Activated naive CD4-positive, alpha-beta T cell treated with anti-CD3 and anti-CD28 coated beads for 36 hours (primary cell): ENCODE measurements at regions not wholly inside any gene's neighbourhood (a gene's known extent, or its start where the extent isn't known, plus 50 kb on each side); places are given as distances from the start of the nearest gene placed in this dataset.

Source experiments
- CTCF ChIA-PET: fragments of 350-600 bp; sonication (Branson Sonifier 250); formaldehyde crosslinking; loops from one replicate; lab custom pipeline; 2021; ENCODE audit warnings: antibody characterized with exemption; lab: Charles Lee
- DNase-seq: peaks from one replicate; pipeline ENCODE4 v3.0.0-alpha.2; 2020
- H3K27ac Mint-ChIP-seq: one replicate; pipeline ENCODE4 v1.8.0; 2021; ENCODE audit warnings: mild to moderate bottlenecking, mixed read lengths
- H3K27me3 Mint-ChIP-seq: one replicate; pipeline ENCODE4 v1.8.0; 2021; ENCODE audit warnings: low read depth, mixed read lengths
- H3K36me3 Mint-ChIP-seq: one replicate; pipeline ENCODE4 v1.8.0; 2021; ENCODE audit warnings: low read depth, mixed read lengths
- H3K4me1 Mint-ChIP-seq: one replicate; pipeline ENCODE4 v1.8.0; 2021; ENCODE audit warnings: low read depth, mixed read lengths
- H3K4me3 Mint-ChIP-seq: one replicate; pipeline ENCODE4 v1.8.0; 2021; ENCODE audit warnings: mild to moderate bottlenecking, moderate library complexity, mixed read lengths
- H3K9me3 Mint-ChIP-seq: one replicate; pipeline ENCODE4 v1.8.0; 2021; ENCODE audit warnings: mixed read lengths
- intact Hi-C: fragments of 100-400 bp; cut with micrococcal nuclease; formaldehyde crosslinking; loops from one replicate; pipeline ENCODE4 v1.15.1; 2023

DNA sequence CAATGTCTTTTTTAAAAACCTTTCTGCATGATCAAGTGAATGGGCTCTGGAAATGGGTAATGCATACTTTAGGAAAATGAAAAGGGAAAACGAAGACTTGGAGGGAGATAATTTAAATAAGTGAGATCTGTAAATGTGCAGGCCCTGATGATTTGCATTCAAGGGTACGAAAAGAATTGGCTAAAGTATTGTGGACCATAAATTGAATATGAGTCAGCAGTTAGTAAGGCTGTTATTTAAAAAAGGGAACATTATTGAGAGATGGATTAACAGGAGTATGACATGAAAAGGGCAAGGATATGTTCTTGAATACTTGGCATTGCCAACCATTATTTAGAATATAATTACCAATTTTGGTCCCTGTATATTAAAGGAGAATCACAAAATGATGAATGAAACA lies 125.5 kb downstream of the GPAT3 start:
- no peaks in the 10 kb centered on the region for H3K9me3 Mint-ChIP-seq
- H3K27ac Mint-ChIP-seq: no peak overlapping the region
- H3K36me3 Mint-ChIP-seq: no peaks in the 10 kb centered on the region
- CTCF ChIA-PET: no interaction called here
- H3K27me3 Mint-ChIP-seq: no peaks in the 10 kb centered on the region
- H3K4me1 Mint-ChIP-seq: peaks cover 5% of the 10 kb centered on the region
- no peak overlapping the region for H3K4me3 Mint-ChIP-seq
- intact Hi-C loops: no loop called here
- no peak for DNase-seq

DNA sequence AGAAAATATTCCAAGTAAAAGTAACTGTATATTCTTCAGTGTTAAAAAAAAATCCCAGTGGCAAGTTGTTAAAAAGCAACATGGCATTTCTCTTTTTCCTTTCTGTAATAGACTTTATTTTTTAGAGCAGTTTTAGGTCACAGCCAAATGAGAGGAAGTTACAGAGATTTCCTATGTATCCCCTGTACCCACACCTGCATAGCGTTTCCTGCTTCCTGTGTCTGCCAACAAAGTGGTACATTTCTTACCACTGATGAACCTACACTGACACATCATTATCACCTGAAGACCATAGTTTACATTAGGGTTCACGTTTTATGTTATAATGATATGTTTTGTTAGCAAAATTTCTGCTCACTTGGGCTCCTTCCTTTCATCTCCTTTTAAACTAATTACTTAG lies 124.7 kb downstream of the GPAT3 start:
- H3K4me1 Mint-ChIP-seq: peaks cover 5% of the 10 kb centered on the region
- CTCF ChIA-PET: no interaction called here
- DNase-seq: no peak
- H3K9me3 Mint-ChIP-seq: no peaks in the 10 kb centered on the region
- H3K4me3 Mint-ChIP-seq: no peak overlapping the region
- no peak overlapping the region for H3K27ac Mint-ChIP-seq
- H3K27me3 Mint-ChIP-seq: no peaks in the 10 kb centered on the region
- H3K36me3 Mint-ChIP-seq: no peaks in the 10 kb centered on the region
- intact Hi-C loops: no loop called here

DNA sequence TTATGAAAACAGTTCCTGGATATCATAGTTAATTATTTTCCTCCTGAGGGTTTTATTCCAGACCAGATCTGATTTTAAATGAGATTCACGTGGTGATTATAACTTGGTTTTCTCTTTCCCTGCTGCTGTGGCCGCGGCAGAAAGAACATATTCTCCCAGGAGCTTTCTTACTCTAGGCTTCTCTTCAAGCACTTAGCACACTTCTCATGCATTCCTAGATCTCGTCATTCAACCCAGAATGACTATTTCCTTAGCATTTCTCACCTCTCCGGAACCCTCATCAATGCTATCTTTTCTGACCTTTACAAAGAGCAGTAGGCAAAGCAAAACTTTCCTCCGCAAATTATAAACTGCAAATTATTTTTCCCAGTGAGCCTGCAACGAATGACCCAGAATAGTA lies 122.9 kb downstream of the GPAT3 start:
- CTCF ChIA-PET: no interaction called here
- intact Hi-C loops: no loop called here
- Mint-ChIP-seq H3K27ac (no peak overlapping the region), H3K4me1 (peaks cover 5% of the 10 kb centered on the region), H3K27me3 (peaks cover 3% of the 10 kb centered on the region), H3K9me3 (no peaks in the 10 kb centered on the region), H3K36me3 (no peaks in the 10 kb centered on the region), H3K4me3 (no peak overlapping the region)
- DNase-seq: no peak

DNA sequence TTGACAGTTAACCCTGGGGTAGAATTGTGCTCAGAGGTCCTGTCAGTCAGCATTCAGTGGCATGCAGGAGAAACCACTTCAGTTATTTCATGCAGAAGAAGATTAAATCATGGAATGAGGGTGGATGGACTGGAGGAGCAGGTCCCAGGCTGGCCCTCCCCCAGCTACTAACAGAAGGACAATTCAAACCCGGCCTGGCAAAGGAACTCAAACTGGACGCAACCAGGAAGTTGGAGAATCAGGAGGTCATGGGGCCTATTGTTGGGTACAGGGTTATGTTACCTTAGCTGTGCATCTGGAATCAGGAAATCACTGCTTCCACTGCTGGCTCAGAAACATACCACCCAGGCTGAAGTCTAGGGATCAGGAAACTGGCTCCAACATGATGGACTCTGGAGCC lies 121.4 kb downstream of the GPAT3 start:
- Mint-ChIP-seq H3K4me3 (no peak overlapping the region), H3K4me1 (peaks cover 5% of the 10 kb centered on the region), H3K27me3 (peaks cover 3% of the 10 kb centered on the region), H3K36me3 (no peaks in the 10 kb centered on the region), H3K27ac (no peak overlapping the region), H3K9me3 (no peaks in the 10 kb centered on the region)
- no peak for DNase-seq
- CTCF ChIA-PET: interaction anchor here (0.9 kb wide), 1 partner anchor 13 kb away, joined by 3 read pairs; no protein-coding TSS in a partner anchor
- intact Hi-C loops: no loop called here
